ENCODE measurements at regions not wholly inside any gene's neighbourhood (a gene's known extent, or its start where the extent isn't known, plus 50 kb on each side); places are given as distances from the start of the nearest gene placed in this dataset.

GRCh38 chr5:6182271-6182815 is 196.0 kb downstream of the MED10 start:
- no peak overlapping the region for H3K27ac Mint-ChIP-seq
- Histone ChIP-seq H3K4me1 (ENCODE audit: insufficient read depth, low read length) (no peaks in the 10 kb centered on the region), H3K56ac (ENCODE audit: insufficient read length, low read depth, low read length) (no peak overlapping the region), H2BK12ac (ENCODE audit: insufficient read length, low read depth, low read length) (no peak overlapping the region), H2AFZ (ENCODE audit: low read length) (no peak overlapping the region), H3K27ac (ENCODE audit: insufficient read length, low read depth, low read length) (no peak overlapping the region), H4K91ac (ENCODE audit: insufficient read length, low read depth, low read length) (no peak overlapping the region), H2BK20ac (ENCODE audit: low read depth, low read length, poor library complexity, severe bottlenecking) (no peak overlapping the region), H3K9me3 (ENCODE audit: control insufficient read depth, low read depth, low read length) (no peaks in the 10 kb centered on the region), H2BK5ac (ENCODE audit: insufficient read length, low read length) (no peak overlapping the region), H3K23ac (ENCODE audit: insufficient read length, low read depth, low read length) (no peak overlapping the region), H3T11ph (ENCODE audit: low read length) (no peak overlapping the region), H3K9ac (ENCODE audit: extremely low read depth, insufficient read length, low read length) (no peak overlapping the region), H3K4ac (ENCODE audit: low read depth, low read length) (no peak overlapping the region), H2BK15ac (ENCODE audit: low read depth, low read length) (no peak overlapping the region), H3K14ac (ENCODE audit: insufficient read depth, low read length) (no peak overlapping the region; the same call in 1 of the 2 replicates), H2AK5ac (ENCODE audit: insufficient read length, low read length) (no peak overlapping the region), H4K20me1 (ENCODE audit: control insufficient read depth, insufficient read depth, insufficient read length) (no peaks in the 10 kb centered on the region), H3K79me2 (ENCODE audit: insufficient read depth, low read length) (no peaks in the 10 kb centered on the region), H3K27me3 (ENCODE audit: insufficient read depth, low read length) (no peaks in the 10 kb centered on the region), H3K4me2 (ENCODE audit: insufficient read depth, insufficient read length, low read length) (no peak overlapping the region), H3K23me2 (ENCODE audit: insufficient read length, low read depth, low read length, poor library complexity, severe bottlenecking) (no peaks in the 10 kb centered on the region), H3K79me1 (ENCODE audit: insufficient read depth, low read depth, low read length, poor library complexity, severe bottlenecking) (no peaks in the 10 kb centered on the region), H4K5ac (ENCODE audit: insufficient read length, low read depth, low read length) (no peak overlapping the region), H4K8ac (replicated peaks; ENCODE audit: insufficient read length, low read depth, low read length) (no peak overlapping the region), H3K18ac (ENCODE audit: insufficient read length, low read depth, low read length) (no peak overlapping the region), H2BK120ac (ENCODE audit: low read depth, low read length, poor library complexity, severe bottlenecking) (no peak overlapping the region)
- WGBS (ENCODE audit: extremely low coverage, insufficient read length, low lambda C conversion rate), result no CpG with 5 or more reads among the region's 23 CpGs
- H3K4me1 Mint-ChIP-seq, result peaks cover 5 to 16% of the 10 kb centered on the region in 2 experiments; a peak in 3 of 4 replicates
- H3K36me3 Mint-ChIP-seq (ENCODE audit: insufficient read depth in 1 of 3, low read depth in 3 of 3), result no peaks in the 10 kb centered on the region
- DNase-seq, result no peak
- H3K9me3 Mint-ChIP-seq, result no peaks in the 10 kb centered on the region; a peak in 1 of 5 replicates
- TF ChIP-seq CTCF (conservative IDR thresholded peaks at IDR 0.05), result no peak
- H3K27me3 Mint-ChIP-seq (ENCODE audit: low read depth), result peaks cover 8% of the 10 kb centered on the region
- no peak overlapping the region for H3K4me3 Mint-ChIP-seq
